ENCODE measurements at regions not wholly inside any gene's neighbourhood (a gene's known extent, or its start where the extent isn't known, plus 50 kb on each side); places are given as distances from the start of the nearest gene placed in this dataset.

GRCh38 chr15:87527875-87528274 lies 728.7 kb downstream of the NTRK3 start:
- TF ChIP-seq CTCF (IDR thresholded peaks at IDR 0.05) (no peak), SIN3A (IDR thresholded peaks at IDR 0.05; ENCODE audit: borderline replicate concordance, insufficient read depth, low read depth, low read length) (no peak), REST (IDR thresholded peaks at IDR 0.05; ENCODE audit: insufficient read depth in 1 of 2, low read depth in 2 of 2, low read length in 1 of 2) (no peak), POLR2AphosphoS5 (IDR thresholded peaks at IDR 0.05; ENCODE audit: low read depth, low read length) (no peak), TCF7L2 (IDR thresholded peaks at IDR 0.05; ENCODE audit: low read depth, low read length) (no peak)
